Spleen (tissue), 11 donors: ENCODE measurements at regions not wholly inside any gene's neighbourhood (a gene's known extent, or its start where the extent isn't known, plus 50 kb on each side); places are given as distances from the start of the nearest gene placed in this dataset.
"Not testable (repeated sequence)": the region's sequence is repeated elsewhere in the genome, so short reads cannot be mapped to it uniquely, and the experiment has no call there.

Experiments used
- DNase-seq: peaks from one replicate; pipeline ENCODE4 v3.0.0-alpha.2; 2020
- H3K27ac ChIP-seq, 8 donors: fragments of 200-600 bp; sonication (generic) in 7 of 8; 1 replicate in 4 of 8; 2 replicates in 4 of 8; pipeline versions ENCODE4 v1.5.0 to v1.8.0; 2016 to 2021; ENCODE audit warnings: inconsistent platforms in 4 of 8, mild to moderate bottlenecking in 4 of 8, moderate library complexity in 1 of 8
- H3K27me3 ChIP-seq, 7 donors: fragments of 200-600 bp; sonication (generic) in 6 of 7; replicated peaks in 1 of 7; 1 replicate in 4 of 7; 2 replicates in 3 of 7; pipeline versions ENCODE4 v1.5.0 to v1.8.0; 2016 to 2021; ENCODE audit warnings: inconsistent platforms in 3 of 7, mild to moderate bottlenecking in 1 of 7
- H3K36me3 ChIP-seq, 6 donors: fragments of 200-600 bp; sonication (generic) in 5 of 6; 1 replicate in 4 of 6; 2 replicates in 2 of 6; pipeline versions ENCODE4 v1.5.0 to v1.8.0; 2016 to 2021; ENCODE audit warnings: inconsistent platforms in 2 of 6
- H3K4me1 ChIP-seq, 6 donors: fragments of 200-600 bp; sonication (generic) in 5 of 6; 1 replicate in 3 of 6; 2 replicates in 3 of 6; pipeline versions ENCODE4 v1.5.0 to v1.8.0; 2016 to 2021; ENCODE audit warnings: inconsistent platforms in 3 of 6
- H3K4me3 ChIP-seq, 8 donors: fragments of 200-600 bp; sonication (generic) in 7 of 8; 1 replicate in 4 of 8; 2 replicates in 4 of 8; pipeline versions ENCODE4 v1.5.0 to v1.8.0; 2016 to 2021; ENCODE audit warnings: inconsistent platforms in 4 of 8, mild to moderate bottlenecking in 4 of 8, moderate library complexity in 2 of 8
- H3K9me3 ChIP-seq, 8 donors: fragments of 200-600 bp; sonication (generic) in 7 of 8; 1 replicate in 4 of 8; 2 replicates in 4 of 8; pipeline versions ENCODE4 v1.5.0 to v1.8.0; 2016 to 2021; ENCODE audit warnings: inconsistent platforms in 4 of 8
- POLR2A ChIP-seq, 3 donors: fragments of 450-650 bp; IDR thresholded peaks; one replicate each; pipeline ENCODE4 v1.5.1; 2017; ENCODE audit warnings: antibody characterized with exemption in 3 of 3, mild to moderate bottlenecking in 1 of 3
- POLR2AphosphoS5 ChIP-seq, 3 donors: sonication (generic); formaldehyde crosslinking; IDR thresholded peaks; one replicate each; pipeline ENCODE4 v1.5.1; 2017; ENCODE audit warnings: antibody characterized with exemption in 3 of 3
- WGBS, 5 donors: extraction: QIAGEN DNeasy Blood & Tissue Kit in 3 of 5; methylation state at CpG; one replicate each; pipeline versions ENCODE4 v1.1.5 to v1.1.7; 2013 to 2018; 5-methylcytosine and 5-hydroxymethylcytosine counted together
- intact Hi-C: fragments of 100-400 bp; cut with DNase I; formaldehyde crosslinking; loops from one replicate; pipeline ENCODE4 v1.15.0; 2023; ENCODE audit warnings: low total_unique reads
- TF ChIP-seq, protein P1 (sequence below), 11 experiments: fragments of 200-600 bp in 7 of 11; fragments of 450-650 bp in 4 of 11; sonication (generic) in 4 of 11; IDR thresholded peaks in 8 of 11; conservative IDR thresholded peaks in 3 of 11; 1 replicate in 7 of 11; 2 replicates in 4 of 11; pipeline versions ENCODE4 v1.4.0 to v1.8.0; 2016 to 2021; ENCODE audit warnings: antibody characterized with exemption in 11 of 11, inconsistent platforms in 4 of 11, mild to moderate bottlenecking in 1 of 11
- donor health status: healthy with polysubstance abuse.
- donor health status: DM: no; HTN: no; CAD: no; lungs with moderate emphysema.
- donor health status: DM: no; HTN: no; CAD: no.
- donor health status: Bipolar disorder and iron deficiency.
- donor health status: healthy.
- donor health status: DM: no; HTN: no; CAD: no.
- donor health status: DM: yes; HTN: yes; CAD: no.

DNA sequence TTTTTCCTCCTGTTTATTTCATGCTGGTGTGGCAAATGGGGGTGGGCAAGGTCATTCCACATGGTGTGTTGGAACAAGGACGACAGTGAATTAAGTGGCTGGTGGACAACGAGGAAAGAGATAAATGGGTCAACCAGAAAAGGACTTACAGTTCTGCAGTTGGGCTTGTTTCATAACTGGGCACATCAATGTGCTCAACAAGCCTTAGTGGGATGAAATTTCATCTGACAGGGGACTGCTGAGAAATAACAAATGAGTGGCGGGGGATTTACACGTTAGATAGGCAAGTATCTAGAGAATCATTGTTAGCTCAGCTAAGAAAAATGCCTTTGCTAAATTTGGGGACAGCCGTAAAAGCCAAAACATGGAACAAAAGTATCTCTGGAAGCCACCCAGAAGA is 163.6 kb downstream of the NRN1 start:
- Histone ChIP-seq H3K36me3 (no peaks in the 10 kb centered on the region), H3K9me3 (peaks cover 0 to 9% (median 3%) of the 10 kb centered on the region in 8 donors), H3K27ac (no peak overlapping the region), H3K27me3 (peaks cover 0 to 6% (median 0%) of the 10 kb centered on the region in 7 donors), H3K4me1 (no peaks in the 10 kb centered on the region), H3K4me3 (no peak overlapping the region)
- WGBS, 5 donors = 76 to 89% (median 86%) methylated on average over 5 of the region's 5 CpGs
- no peak for TF ChIP-seq POLR2AphosphoS5 (IDR thresholded peaks at IDR 0.05)
- no peak for TF ChIP-seq POLR2A (IDR thresholded peaks at IDR 0.05)
- TF ChIP-seq, protein P1, sequence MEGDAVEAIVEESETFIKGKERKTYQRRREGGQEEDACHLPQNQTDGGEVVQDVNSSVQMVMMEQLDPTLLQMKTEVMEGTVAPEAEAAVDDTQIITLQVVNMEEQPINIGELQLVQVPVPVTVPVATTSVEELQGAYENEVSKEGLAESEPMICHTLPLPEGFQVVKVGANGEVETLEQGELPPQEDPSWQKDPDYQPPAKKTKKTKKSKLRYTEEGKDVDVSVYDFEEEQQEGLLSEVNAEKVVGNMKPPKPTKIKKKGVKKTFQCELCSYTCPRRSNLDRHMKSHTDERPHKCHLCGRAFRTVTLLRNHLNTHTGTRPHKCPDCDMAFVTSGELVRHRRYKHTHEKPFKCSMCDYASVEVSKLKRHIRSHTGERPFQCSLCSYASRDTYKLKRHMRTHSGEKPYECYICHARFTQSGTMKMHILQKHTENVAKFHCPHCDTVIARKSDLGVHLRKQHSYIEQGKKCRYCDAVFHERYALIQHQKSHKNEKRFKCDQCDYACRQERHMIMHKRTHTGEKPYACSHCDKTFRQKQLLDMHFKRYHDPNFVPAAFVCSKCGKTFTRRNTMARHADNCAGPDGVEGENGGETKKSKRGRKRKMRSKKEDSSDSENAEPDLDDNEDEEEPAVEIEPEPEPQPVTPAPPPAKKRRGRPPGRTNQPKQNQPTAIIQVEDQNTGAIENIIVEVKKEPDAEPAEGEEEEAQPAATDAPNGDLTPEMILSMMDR (IDR thresholded peaks at IDR 0.05 in 8 of 11, conservative IDR thresholded peaks at IDR 0.05 in 3 of 11) = no peak
- DNase-seq = no peak
- intact Hi-C loops = no loop called here

DNA sequence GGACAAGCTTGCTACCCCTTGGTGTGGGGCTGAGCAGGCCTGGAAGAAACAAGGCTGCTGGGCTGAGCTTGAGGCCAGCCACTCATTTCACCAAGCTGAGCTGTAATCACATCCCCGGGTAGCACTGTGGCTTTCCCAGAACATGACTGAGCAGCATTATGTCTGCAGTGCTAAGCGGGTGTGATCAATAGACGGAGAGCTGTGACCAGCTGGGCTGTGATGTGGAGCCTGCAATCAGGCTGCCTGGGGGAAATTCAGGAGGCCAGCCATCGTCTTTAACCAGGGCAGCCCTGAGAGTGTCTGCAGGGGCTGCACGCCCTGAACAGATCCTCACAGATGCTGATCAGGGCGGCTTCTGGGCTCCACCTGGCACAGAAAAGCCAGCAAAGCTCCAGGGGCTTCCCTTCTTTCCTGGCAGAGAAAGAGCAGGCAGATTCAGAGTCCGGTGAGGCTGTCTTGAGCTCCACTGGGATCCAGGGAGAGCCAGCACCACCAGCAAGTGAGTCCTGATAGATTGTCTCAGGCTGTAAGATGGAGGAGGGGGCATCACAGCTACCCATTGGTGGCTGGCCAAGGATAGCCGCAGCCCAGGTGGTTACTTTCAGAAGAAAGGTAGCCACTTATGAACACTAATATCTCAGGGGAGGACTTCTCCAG is 165.9 kb downstream of the NRN1 start:
- Histone ChIP-seq H3K4me1 (no peaks in the 10 kb centered on the region), H3K27me3 (peaks cover 0 to 6% (median 0%) of the 10 kb centered on the region in 7 donors), H3K27ac (no peak overlapping the region), H3K4me3 (no peak overlapping the region), H3K9me3 (peaks cover 0 to 9% (median 3%) of the 10 kb centered on the region in 8 donors), H3K36me3 (no peaks in the 10 kb centered on the region)
- WGBS, 5 donors = 68 to 90% (median 79%) methylated on average over 3 to 8 of the region's 8 CpGs
- DNase-seq = no peak
- TF ChIP-seq, protein P1 (IDR thresholded peaks at IDR 0.05 in 8 of 11, conservative IDR thresholded peaks at IDR 0.05 in 3 of 11) = no peak
- TF ChIP-seq POLR2AphosphoS5 (IDR thresholded peaks at IDR 0.05) (no peak), POLR2A (IDR thresholded peaks at IDR 0.05) (no peak)
- intact Hi-C loops = no loop called here

DNA sequence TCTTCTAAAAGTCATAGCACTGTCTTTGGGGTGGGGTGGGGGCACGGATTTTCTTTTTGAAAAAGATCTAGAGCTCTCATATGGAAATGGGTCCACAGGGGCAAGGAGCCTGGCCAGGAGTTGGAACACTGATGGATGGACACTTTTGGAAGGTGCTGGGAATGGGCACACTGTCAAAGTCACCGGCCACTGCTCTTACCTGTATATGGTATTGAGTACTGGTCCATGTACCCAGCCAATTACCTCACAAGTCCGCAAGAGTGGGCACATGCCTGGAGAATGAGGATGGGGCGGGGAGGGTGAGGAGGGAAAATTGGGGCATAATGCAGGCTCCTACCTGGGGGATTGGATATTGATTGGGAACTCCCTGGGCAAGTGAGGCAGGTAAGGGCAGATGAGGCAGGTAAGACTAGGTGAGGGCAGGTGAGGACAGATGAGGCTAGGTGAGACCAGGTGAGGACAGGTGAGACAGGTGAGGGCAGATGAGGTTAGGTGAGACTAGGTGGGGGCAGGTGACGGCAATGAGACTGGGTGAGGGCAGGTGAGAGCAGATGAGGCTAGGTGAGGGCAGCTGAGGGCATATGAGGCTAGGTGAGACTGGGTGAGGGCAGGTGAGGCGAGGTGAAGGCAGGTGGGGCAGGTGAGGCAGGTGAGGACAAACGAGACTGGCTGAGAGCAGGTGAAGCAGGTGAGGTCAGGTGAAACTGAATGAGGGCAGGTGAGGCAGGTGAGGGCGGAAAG is 167.9 kb downstream of the NRN1 start:
- no peaks in the 10 kb centered on the region for H3K9me3 ChIP-seq
- no peaks in the 10 kb centered on the region for H3K27me3 ChIP-seq
- DNase-seq = no peak

DNA sequence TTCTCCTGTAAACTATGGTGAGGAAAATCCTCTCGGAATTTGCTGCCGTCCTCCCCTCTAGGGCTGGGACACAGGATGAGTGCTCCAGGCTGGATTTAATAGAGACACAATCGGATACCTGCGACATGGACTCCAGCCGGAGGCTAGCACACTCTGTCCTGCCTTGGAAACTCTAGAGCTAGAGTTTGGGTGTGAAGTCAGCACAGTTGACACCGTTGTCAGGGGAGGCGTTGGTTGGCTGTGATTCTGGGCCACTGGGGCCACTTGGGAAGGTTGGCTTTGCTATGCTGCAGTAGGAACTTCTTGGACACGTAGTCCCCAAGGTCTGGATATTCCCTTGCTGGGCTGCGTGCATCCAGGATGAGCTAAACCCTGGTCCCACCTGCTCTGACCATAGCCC is 169.4 kb downstream of the NRN1 start:
- Histone ChIP-seq H3K9me3 (no peaks in the 10 kb centered on the region), H3K27me3 (no peaks in the 10 kb centered on the region), H3K4me3 (no peak overlapping the region), H3K4me1 (peaks cover 0 to 8% (median 3%) of the 10 kb centered on the region in 6 donors), H3K27ac (no peak overlapping the region), H3K36me3 (no peaks in the 10 kb centered on the region)
- 89 to 93% (median 91%) methylated on average over 6 to 9 of the region's 9 CpGs for WGBS, 5 donors
- no peak for DNase-seq
- intact Hi-C loops = no loop called here
- TF ChIP-seq, protein P1 (IDR thresholded peaks at IDR 0.05 in 8 of 11, conservative IDR thresholded peaks at IDR 0.05 in 3 of 11) = no peak
- TF ChIP-seq POLR2AphosphoS5 (IDR thresholded peaks at IDR 0.05) (no peak), POLR2A (IDR thresholded peaks at IDR 0.05) (no peak)

More for the DNA sequence above, 167.9 kb downstream of the NRN1 start:
- H3K4me3 ChIP-seq = no peak overlapping the region
- intact Hi-C loops = no loop called here
- no peaks in the 10 kb centered on the region for H3K4me1 ChIP-seq
- H3K36me3 ChIP-seq = no peaks in the 10 kb centered on the region
- H3K27ac ChIP-seq = no peak overlapping the region
- TF ChIP-seq POLR2A (IDR thresholded peaks at IDR 0.05) = no peak
- 81 to 89% (median 87%) methylated on average over 8 of the region's 8 CpGs for WGBS, 5 donors

DNA sequence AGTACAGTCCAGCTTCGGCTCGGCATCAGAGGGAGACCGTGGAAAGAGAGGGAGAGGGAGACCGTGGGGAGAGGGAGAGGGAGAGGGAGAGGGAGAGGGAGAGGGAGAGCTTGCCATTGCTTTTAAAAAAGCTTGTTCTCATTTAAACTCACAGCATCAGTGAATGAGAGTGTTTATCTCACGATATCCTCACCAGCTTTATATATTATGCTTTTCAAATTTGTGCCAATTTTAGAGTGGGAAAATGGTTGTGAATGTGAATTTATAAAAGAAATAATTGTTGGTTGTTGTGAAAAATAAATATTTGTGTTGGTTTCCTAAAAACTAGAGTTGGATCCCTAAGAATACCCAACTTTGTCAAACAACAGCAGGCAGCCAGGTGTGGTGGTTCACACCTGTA is 170.1 kb downstream of the NRN1 start:
- WGBS, 5 donors = 83 to 98% (median 92%) methylated on average over 1 to 5 of the region's 5 CpGs
- H3K4me3 ChIP-seq, H3K36me3 ChIP-seq, H3K27ac ChIP-seq, H3K27me3 ChIP-seq, intact Hi-C loops, H3K9me3 ChIP-seq, DNase-seq: not testable (repeated sequence)
- H3K4me1 ChIP-seq = peaks cover 0 to 15% (median 8%) of the 10 kb centered on the region in 6 donors
